ENCODE measurements at regions not wholly inside any gene's neighbourhood (a gene's known extent, or its start where the extent isn't known, plus 50 kb on each side); places are given as distances from the start of the nearest gene placed in this dataset.

DNA sequence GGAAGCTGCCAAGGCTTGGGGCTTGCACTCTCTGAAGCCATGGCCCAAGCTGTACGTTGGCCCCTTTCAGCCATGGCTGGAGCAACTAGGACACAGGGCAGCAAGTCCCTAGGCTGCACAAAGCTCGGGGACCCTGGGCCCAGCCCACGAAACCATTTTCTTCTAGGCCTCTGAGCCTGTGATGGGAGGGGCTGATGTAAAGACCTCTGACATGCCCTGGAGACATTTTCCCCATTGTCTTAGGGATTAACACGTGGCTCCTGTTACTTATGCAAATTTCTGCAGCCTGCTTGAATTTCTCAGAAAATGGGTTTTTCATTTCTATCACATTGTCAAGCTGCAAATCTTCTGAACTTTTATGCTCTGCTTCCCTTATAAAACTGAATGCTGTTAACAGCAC lies 83.0 kb upstream of the DAP start:
- Histone ChIP-seq H3K4me1 (replicated peaks; ENCODE audit: insufficient read depth) (no peaks in the 10 kb centered on the region), H3K4me2 (no peak overlapping the region), H3K79me2 (ENCODE audit: low read depth) (no peaks in the 10 kb centered on the region), H3K36me3 (ENCODE audit: low read depth) (no peaks in the 10 kb centered on the region), H3K27ac (no peak overlapping the region), H3K4me3 (no peak overlapping the region), H2AFZ (no peak overlapping the region), H3F3A (ENCODE audit: insufficient read depth, low read depth) (no peaks in the 10 kb centered on the region), H3K27me3 (ENCODE audit: insufficient read depth, low read depth) (no peaks in the 10 kb centered on the region), H3K9me2 (ENCODE audit: insufficient read depth) (no peaks in the 10 kb centered on the region; the same call in 1 of the 2 replicates), H3K9me3 (ENCODE audit: insufficient read depth, low read depth) (no peaks in the 10 kb centered on the region; the same call in 1 of the 2 replicates), H4K20me1 (ENCODE audit: insufficient read depth) (no peaks in the 10 kb centered on the region)
- intact Hi-C loops (cut with micrococcal nuclease; ENCODE audit: unreplicated experiment) = no loop called here
- TF ChIP-seq, protein P1, sequence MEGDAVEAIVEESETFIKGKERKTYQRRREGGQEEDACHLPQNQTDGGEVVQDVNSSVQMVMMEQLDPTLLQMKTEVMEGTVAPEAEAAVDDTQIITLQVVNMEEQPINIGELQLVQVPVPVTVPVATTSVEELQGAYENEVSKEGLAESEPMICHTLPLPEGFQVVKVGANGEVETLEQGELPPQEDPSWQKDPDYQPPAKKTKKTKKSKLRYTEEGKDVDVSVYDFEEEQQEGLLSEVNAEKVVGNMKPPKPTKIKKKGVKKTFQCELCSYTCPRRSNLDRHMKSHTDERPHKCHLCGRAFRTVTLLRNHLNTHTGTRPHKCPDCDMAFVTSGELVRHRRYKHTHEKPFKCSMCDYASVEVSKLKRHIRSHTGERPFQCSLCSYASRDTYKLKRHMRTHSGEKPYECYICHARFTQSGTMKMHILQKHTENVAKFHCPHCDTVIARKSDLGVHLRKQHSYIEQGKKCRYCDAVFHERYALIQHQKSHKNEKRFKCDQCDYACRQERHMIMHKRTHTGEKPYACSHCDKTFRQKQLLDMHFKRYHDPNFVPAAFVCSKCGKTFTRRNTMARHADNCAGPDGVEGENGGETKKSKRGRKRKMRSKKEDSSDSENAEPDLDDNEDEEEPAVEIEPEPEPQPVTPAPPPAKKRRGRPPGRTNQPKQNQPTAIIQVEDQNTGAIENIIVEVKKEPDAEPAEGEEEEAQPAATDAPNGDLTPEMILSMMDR (conservative IDR thresholded peaks at IDR 0.05) = no peak
- TF ChIP-seq EZH2 (IDR thresholded peaks at IDR 0.05; ENCODE audit: low read depth) = no peak
- no peak for DNase-seq
- BruUV-seq (replicated peaks) = no TSS peak
- ChIA-PET POLR2A (ENCODE audit: unreplicated experiment) (no interaction called here), CTCF (no interaction called here)

DNA sequence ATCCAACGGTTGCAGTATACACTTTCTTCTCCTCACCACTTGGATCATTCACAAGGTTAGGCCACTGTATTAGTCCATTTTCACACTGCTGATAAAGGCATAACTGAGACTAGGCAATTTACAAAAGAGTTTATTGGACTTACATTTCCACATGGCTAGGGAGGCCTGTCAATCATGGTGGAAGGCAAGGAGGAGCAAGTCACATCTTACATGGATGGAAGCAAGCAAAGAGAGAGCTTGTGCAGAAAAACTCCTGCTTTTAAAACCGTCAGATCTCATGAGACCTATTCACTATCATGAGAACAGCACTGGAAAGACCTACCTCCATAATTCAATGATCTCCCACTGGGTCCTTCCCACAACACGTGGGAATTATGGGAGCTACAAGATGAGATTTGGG lies 81.8 kb upstream of the DAP start:
- intact Hi-C loops (cut with micrococcal nuclease; ENCODE audit: unreplicated experiment) = no loop called here
- no TSS peak for BruUV-seq (replicated peaks)
- Histone ChIP-seq H4K20me1 (ENCODE audit: insufficient read depth) (no peaks in the 10 kb centered on the region), H3K4me1 (replicated peaks; ENCODE audit: insufficient read depth) (no peaks in the 10 kb centered on the region), H3K36me3 (ENCODE audit: low read depth) (no peaks in the 10 kb centered on the region), H2AFZ (no peak overlapping the region), H3K4me2 (no peak overlapping the region), H3K79me2 (ENCODE audit: low read depth) (no peaks in the 10 kb centered on the region), H3K27me3 (ENCODE audit: insufficient read depth, low read depth) (no peaks in the 10 kb centered on the region), H3K9me3 (ENCODE audit: insufficient read depth, low read depth) (no peaks in the 10 kb centered on the region; the same call in 1 of the 2 replicates), H3K27ac (no peak overlapping the region), H3K9me2 (ENCODE audit: insufficient read depth) (no peaks in the 10 kb centered on the region; the same call in 1 of the 2 replicates), H3F3A (ENCODE audit: insufficient read depth, low read depth) (no peaks in the 10 kb centered on the region), H3K4me3 (no peak overlapping the region)
- ChIA-PET POLR2A (ENCODE audit: unreplicated experiment) (no interaction called here), CTCF (no interaction called here)
- no peak for DNase-seq
- no peak for TF ChIP-seq EZH2 (IDR thresholded peaks at IDR 0.05; ENCODE audit: low read depth)
- TF ChIP-seq, protein P1 (conservative IDR thresholded peaks at IDR 0.05) = no peak

DNA sequence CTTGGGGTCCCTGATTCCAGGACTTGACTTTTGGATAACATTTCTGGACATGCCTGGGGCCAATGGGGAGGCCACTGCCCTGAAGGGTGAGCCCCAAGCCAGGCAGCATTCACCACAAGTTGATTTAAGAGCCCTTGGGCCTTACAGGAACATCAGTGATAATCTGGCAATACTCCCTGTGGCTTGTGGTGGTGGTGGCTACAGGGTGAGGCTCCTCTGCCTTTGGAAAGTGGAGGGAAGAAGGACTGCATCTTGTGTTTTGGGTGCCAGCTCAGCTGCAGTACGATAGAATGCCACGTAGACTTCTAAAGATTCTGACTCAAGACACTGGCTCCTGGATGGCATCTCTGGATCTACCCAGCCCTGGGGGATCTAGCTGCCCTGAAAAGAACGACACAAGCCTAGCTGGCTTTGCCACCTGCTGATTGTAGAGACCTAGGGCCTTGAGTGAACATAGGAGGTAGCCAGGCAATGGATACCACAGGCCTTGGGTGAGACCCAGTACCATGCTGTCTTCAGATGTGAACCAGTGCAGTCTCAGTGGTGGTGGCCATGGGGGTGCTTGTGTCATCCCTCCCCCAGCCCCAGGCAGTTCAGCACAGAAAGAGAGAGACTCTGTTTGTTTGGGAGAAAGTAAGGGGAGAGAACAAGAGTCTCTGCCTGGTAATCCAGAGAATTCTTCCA lies 79.0 kb upstream of the DAP start:
- no peak overlapping the region for H3K4me2 ChIP-seq
- no peaks in the 10 kb centered on the region for H3K36me3 ChIP-seq (ENCODE audit: low read depth)
- no peaks in the 10 kb centered on the region for H3K79me2 ChIP-seq (ENCODE audit: low read depth)
- ChIA-PET CTCF (no interaction called here), POLR2A (ENCODE audit: unreplicated experiment) (no interaction called here)
- no peaks in the 10 kb centered on the region for H3K27me3 ChIP-seq (ENCODE audit: insufficient read depth, low read depth)
- BruUV-seq (replicated peaks) = no TSS peak
- no peak overlapping the region for H3K4me3 ChIP-seq
- no peak for DNase-seq
- H3K27ac ChIP-seq = no peak overlapping the region
- no peaks in the 10 kb centered on the region for H3K4me1 ChIP-seq (replicated peaks; ENCODE audit: insufficient read depth)
- intact Hi-C loops (cut with micrococcal nuclease; ENCODE audit: unreplicated experiment) = no loop called here
- no peaks in the 10 kb centered on the region; the same call in 1 of the 2 replicates for H3K9me2 ChIP-seq (ENCODE audit: insufficient read depth)
- no peak overlapping the region for H2AFZ ChIP-seq
- H3K9me3 ChIP-seq (ENCODE audit: insufficient read depth, low read depth) = no peaks in the 10 kb centered on the region; the same call in 1 of the 2 replicates
- H4K20me1 ChIP-seq (ENCODE audit: insufficient read depth) = no peaks in the 10 kb centered on the region
- TF ChIP-seq, protein P1 (conservative IDR thresholded peaks at IDR 0.05) = no peak
- no peak for TF ChIP-seq EZH2 (IDR thresholded peaks at IDR 0.05; ENCODE audit: low read depth)
- H3F3A ChIP-seq (ENCODE audit: insufficient read depth, low read depth) = no peaks in the 10 kb centered on the region
